Stimulated activated CD4-positive, alpha-beta T cell treated with anti-CD3 and anti-CD28 coated beads, Interleukin-2, amount 100 ng/mL, for 4 hours (primary cell): ENCODE measurements at regions not wholly inside any gene's neighbourhood (a gene's known extent, or its start where the extent isn't known, plus 50 kb on each side); places are given as distances from the start of the nearest gene placed in this dataset.

ENCODE experiments used
- DNase-seq: peaks from one replicate; pipeline ENCODE4 v3.0.0-alpha.2; 2020; ENCODE audit warnings: low read depth

- no peak for DNase-seq
Observed at GRCh38 chrX:39504850-39505259, 592.9 kb downstream of the BCOR start.

- no peak for DNase-seq
Observed at GRCh38 chrX:39506131-39506530, 591.6 kb downstream of the BCOR start.

GRCh38 chrX:39507034-39507433, 590.7 kb downstream of the BCOR start:
- no peak for DNase-seq

GRCh38 chrX:39507617-39508299, 590.0 kb downstream of the BCOR start:
- no peak for DNase-seq

- peak; percentile 2 for DNase-seq
Observed at GRCh38 chrX:39508300-39508692, 589.5 kb downstream of the BCOR start.

- no peak for DNase-seq
Observed at GRCh38 chrX:39509157-39509556, 588.6 kb downstream of the BCOR start.

GRCh38 chrX:39513836-39514235, 583.9 kb downstream of the BCOR start:
- DNase-seq = no peak

GRCh38 chrX:39514801-39515200, 583.0 kb downstream of the BCOR start:
- no peak for DNase-seq

GRCh38 chrX:39516427-39516841, 581.3 kb downstream of the BCOR start:
- DNase-seq = no peak

- DNase-seq = no peak
Observed at GRCh38 chrX:39518476-39519029, 579.2 kb downstream of the BCOR start.

- DNase-seq = no peak
Observed at GRCh38 chrX:39519030-39519488, 578.7 kb downstream of the BCOR start.

- DNase-seq = no peak
Observed at GRCh38 chrX:39519566-39520301, 578.0 kb downstream of the BCOR start.

GRCh38 chrX:39525758-39526157, 572.0 kb downstream of the BCOR start:
- no peak for DNase-seq

GRCh38 chrX:39527025-39527424, 570.7 kb downstream of the BCOR start:
- no peak for DNase-seq

- no peak for DNase-seq
Observed at GRCh38 chrX:39528161-39528916, 569.4 kb downstream of the BCOR start.

- no peak for DNase-seq
Observed at GRCh38 chrX:39532761-39533160, 565.0 kb downstream of the BCOR start.

GRCh38 chrX:39534949-39535348, 562.8 kb downstream of the BCOR start:
- no peak for DNase-seq

GRCh38 chrX:39536211-39536610, 561.5 kb downstream of the BCOR start:
- DNase-seq = no peak

GRCh38 chrX:39541881-39542280, 555.9 kb downstream of the BCOR start:
- DNase-seq = no peak

- DNase-seq = no peak
Observed at GRCh38 chrX:39542316-39542715, 555.4 kb downstream of the BCOR start.

GRCh38 chrX:39550795-39551361, 546.9 kb downstream of the BCOR start:
- DNase-seq = no peak

GRCh38 chrX:39551762-39552161, 546.0 kb downstream of the BCOR start:
- no peak for DNase-seq
